Calu3 (cell line): ENCODE measurements at regions not wholly inside any gene's neighbourhood (a gene's known extent, or its start where the extent isn't known, plus 50 kb on each side); places are given as distances from the start of the nearest gene placed in this dataset.

Experiments used
- BruUV-seq: library from RNA; stranded (reverse); fragments of 400-500 nt; replicated peaks from 2 replicates; lab custom pipeline; 2021; lab: Mats Ljungman, UMichigan
- CTCF ChIA-PET: fragments of 300-600 bp; sonication (Branson Sonifier 250); formaldehyde crosslinking; loops from one replicate; lab custom pipeline; 2022; ENCODE audit warnings: antibody characterized with exemption; lab: Charles Lee
- DNase-seq: peaks from one replicate; pipeline ENCODE4 v3.0.0; 2022
- H3K27ac Mint-ChIP-seq: one replicate; pipeline ENCODE4 v1.8.0; 2022; ENCODE audit warnings: mixed read lengths; ENCODE audit not compliant: unreplicated experiment
- H3K27me3 Mint-ChIP-seq: one replicate; pipeline ENCODE4 v1.8.0; 2022; ENCODE audit warnings: mixed read lengths; ENCODE audit not compliant: unreplicated experiment
- H3K36me3 Mint-ChIP-seq: one replicate; pipeline ENCODE4 v1.8.0; 2022; ENCODE audit warnings: mild to moderate bottlenecking, moderate library complexity, mixed read lengths; ENCODE audit not compliant: insufficient read depth, unreplicated experiment
- H3K4me1 Mint-ChIP-seq: one replicate; pipeline ENCODE4 v1.8.0; 2022; ENCODE audit warnings: mild to moderate bottlenecking, low read depth, mixed read lengths; ENCODE audit not compliant: unreplicated experiment
- H3K4me3 Mint-ChIP-seq: one replicate; pipeline ENCODE4 v1.8.0; 2022; ENCODE audit warnings: mild to moderate bottlenecking, low read depth, moderate library complexity, mixed read lengths; ENCODE audit not compliant: unreplicated experiment
- H3K9me3 Mint-ChIP-seq: one replicate; pipeline ENCODE4 v1.8.0; 2022; ENCODE audit warnings: low read depth, mixed read lengths; ENCODE audit not compliant: unreplicated experiment
- CTCF ChIP-seq: fragments of 200-600 bp; IDR thresholded peaks from one replicate; pipeline ENCODE4 v1.8.0; 2022; ENCODE audit warnings: antibody characterized with exemption; ENCODE audit not compliant: unreplicated experiment
- intact Hi-C: fragments of 100-400 bp; cut with micrococcal nuclease; formaldehyde crosslinking; loops from one replicate; pipeline ENCODE4 v1.10.0; 2022; ENCODE audit not compliant: unreplicated experiment

- CTCF ChIA-PET = no interaction called here
- intact Hi-C loops = no loop called here
- no peak for DNase-seq
- peaks cover 55% of the 10 kb centered on the region for H3K27me3 Mint-ChIP-seq
- TF ChIP-seq CTCF = no peak
- no peaks in the 10 kb centered on the region for H3K36me3 Mint-ChIP-seq
- no TSS peak for BruUV-seq
- no peak overlapping the region for H3K27ac Mint-ChIP-seq
- no peaks in the 10 kb centered on the region for H3K4me1 Mint-ChIP-seq
- no peaks in the 10 kb centered on the region for H3K9me3 Mint-ChIP-seq
- H3K4me3 Mint-ChIP-seq = no peak overlapping the region
These were observed 123.1 kb upstream of the PIEZO2 start for GRCh38 chr18:11272516-11272915.

- DNase-seq = no peak
- no peak for TF ChIP-seq CTCF
- BruUV-seq = no TSS peak
- CTCF ChIA-PET = no interaction called here
- H3K27ac Mint-ChIP-seq = no peak overlapping the region
- H3K4me3 Mint-ChIP-seq = no peak overlapping the region
- intact Hi-C loops = no loop called here
- H3K9me3 Mint-ChIP-seq = no peaks in the 10 kb centered on the region
- peaks cover 59% of the 10 kb centered on the region for H3K27me3 Mint-ChIP-seq
- no peaks in the 10 kb centered on the region for H3K36me3 Mint-ChIP-seq
- no peaks in the 10 kb centered on the region for H3K4me1 Mint-ChIP-seq
These were observed 122.6 kb upstream of the PIEZO2 start for GRCh38 chr18:11271954-11272353.

DNA sequence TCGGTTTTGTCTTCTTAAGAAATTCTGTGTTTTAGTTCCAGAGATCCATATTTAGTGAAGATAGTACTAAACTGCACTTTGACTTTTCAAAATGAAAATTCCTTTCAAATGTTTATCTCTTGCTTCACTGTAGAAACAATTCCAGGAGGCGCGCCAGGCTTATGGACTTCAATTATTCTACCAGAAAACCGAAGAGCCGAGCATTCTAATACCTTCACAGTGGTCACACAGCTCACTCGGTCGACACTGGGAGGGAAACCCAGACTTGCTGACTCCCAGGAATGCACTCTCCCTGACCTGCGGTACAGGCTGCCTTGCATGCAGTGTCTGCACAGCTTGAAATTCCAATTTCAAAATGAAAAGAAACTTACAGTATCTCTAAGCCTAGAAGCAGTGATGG, 119.9 kb upstream of the PIEZO2 start:
- no peak overlapping the region for H3K4me3 Mint-ChIP-seq
- H3K27ac Mint-ChIP-seq = no peak overlapping the region
- no peak for TF ChIP-seq CTCF
- no peaks in the 10 kb centered on the region for H3K36me3 Mint-ChIP-seq
- no peak for DNase-seq
- no peaks in the 10 kb centered on the region for H3K9me3 Mint-ChIP-seq
- no peaks in the 10 kb centered on the region for H3K4me1 Mint-ChIP-seq
- no TSS peak for BruUV-seq
- CTCF ChIA-PET = no interaction called here
- intact Hi-C loops = no loop called here
- peaks cover 50% of the 10 kb centered on the region for H3K27me3 Mint-ChIP-seq

DNA sequence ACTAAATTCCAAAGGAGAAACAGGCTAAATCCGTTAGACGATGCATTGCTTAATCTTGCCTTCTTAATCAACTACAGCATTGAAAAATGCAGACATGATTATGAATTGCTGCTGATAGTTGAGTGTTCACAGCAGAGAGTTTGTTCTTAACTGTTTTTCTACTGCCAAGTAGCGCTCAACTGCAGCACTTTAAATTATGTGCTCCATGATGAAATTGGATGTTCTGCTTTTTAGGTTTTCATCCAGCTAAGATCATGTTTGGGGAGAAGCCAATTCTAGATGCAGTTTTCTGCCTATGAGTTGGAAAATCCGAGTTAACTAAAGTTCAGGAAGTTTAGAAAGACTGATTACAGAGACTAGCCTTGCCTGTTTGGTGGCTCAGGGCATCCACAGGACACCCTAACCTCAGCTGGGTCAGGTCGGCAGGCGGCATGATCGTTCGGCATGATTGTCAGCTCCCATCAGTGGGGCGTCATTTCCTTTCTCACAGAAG, 119.4 kb upstream of the PIEZO2 start:
- no peaks in the 10 kb centered on the region for H3K9me3 Mint-ChIP-seq
- CTCF ChIA-PET = no interaction called here
- intact Hi-C loops = no loop called here
- no peak overlapping the region for H3K4me3 Mint-ChIP-seq
- no peaks in the 10 kb centered on the region for H3K4me1 Mint-ChIP-seq
- no TSS peak for BruUV-seq
- no peak for DNase-seq
- H3K27me3 Mint-ChIP-seq = peaks cover 48% of the 10 kb centered on the region
- H3K36me3 Mint-ChIP-seq = no peaks in the 10 kb centered on the region
- no peak overlapping the region for H3K27ac Mint-ChIP-seq
- no peak for TF ChIP-seq CTCF
